H9 (cell line): ENCODE measurements at regions not wholly inside any gene's neighbourhood (a gene's known extent, or its start where the extent isn't known, plus 50 kb on each side); places are given as distances from the start of the nearest gene placed in this dataset.

ENCODE experiments used
- DNase-seq: peaks from one replicate; pipeline ENCODE4 v3.0.0-alpha.2; 2017
- H2AFZ ChIP-seq: one replicate; pipeline ENCODE4 v1.6.1; 2013; ENCODE audit warnings: mild to moderate bottlenecking, low read length, control low read depth, moderate library complexity
- H2AK5ac ChIP-seq: 2 replicates; pipeline ENCODE4 v1.6.1; 2013; ENCODE audit warnings: low read length, control low read depth, mixed read lengths; ENCODE audit not compliant: insufficient read length
- H2BK120ac ChIP-seq: one replicate; pipeline ENCODE4 v1.6.1; 2013; ENCODE audit warnings: low read depth, mild to moderate bottlenecking, low read length, control low read depth, inconsistent platforms; ENCODE audit not compliant: poor library complexity, severe bottlenecking
- H2BK12ac ChIP-seq: 2 replicates; pipeline ENCODE4 v1.6.1; 2013; ENCODE audit warnings: low read length, control low read depth, mixed read lengths, low read depth; ENCODE audit not compliant: insufficient read length
- H2BK15ac ChIP-seq: 2 replicates; pipeline ENCODE4 v1.6.1; 2013; ENCODE audit warnings: low read depth, low read length, control low read depth
- H2BK20ac ChIP-seq: one replicate; pipeline ENCODE4 v1.6.1; 2013; ENCODE audit warnings: low read depth, mild to moderate bottlenecking, low read length, control low read depth, inconsistent platforms; ENCODE audit not compliant: poor library complexity, severe bottlenecking
- H2BK5ac ChIP-seq: 2 replicates; pipeline ENCODE4 v1.6.1; 2013; ENCODE audit warnings: low read length, control low read depth, mixed read lengths; ENCODE audit not compliant: insufficient read length
- H3K14ac ChIP-seq: 2 replicates; pipeline ENCODE4 v1.6.1; 2013; ENCODE audit warnings: low read length, control low read depth; ENCODE audit not compliant: insufficient read depth
- H3K18ac ChIP-seq: 2 replicates; pipeline ENCODE4 v1.6.1; 2013; ENCODE audit warnings: low read depth, mild to moderate bottlenecking, mixed read lengths, low read length, control low read depth; ENCODE audit not compliant: insufficient read length
- H3K23ac ChIP-seq: 2 replicates; pipeline ENCODE4 v1.6.1; 2013; ENCODE audit warnings: low read length, control low read depth, mixed read lengths, low read depth; ENCODE audit not compliant: insufficient read length
- H3K23me2 ChIP-seq: 2 replicates; pipeline ENCODE4 v1.6.1; 2013; ENCODE audit warnings: low read depth, mild to moderate bottlenecking, mixed read lengths, low read length, control low read depth; ENCODE audit not compliant: insufficient read length, poor library complexity, severe bottlenecking
- H3K27ac ChIP-seq: 2 replicates; pipeline ENCODE4 v1.5.1; 2013; ENCODE audit warnings: low read length, control low read depth, mixed read lengths, low read depth; ENCODE audit not compliant: insufficient read length
- H3K27me3 ChIP-seq: 2 replicates; pipeline ENCODE4 v1.6.1; 2013; ENCODE audit warnings: low read length, control low read depth, inconsistent platforms; ENCODE audit not compliant: insufficient read depth
- H3K4ac ChIP-seq: 2 replicates; pipeline ENCODE4 v1.6.1; 2013; ENCODE audit warnings: low read depth, mild to moderate bottlenecking, control low read depth, inconsistent platforms, low read length, moderate library complexity
- H3K4me1 ChIP-seq: 2 replicates; pipeline ENCODE4 v1.6.1; 2013; ENCODE audit warnings: low read length, control low read depth, inconsistent platforms; ENCODE audit not compliant: insufficient read depth
- H3K4me2 ChIP-seq: 2 replicates; pipeline ENCODE4 v1.6.1; 2013; ENCODE audit warnings: low read length, control low read depth, mixed read lengths; ENCODE audit not compliant: insufficient read length, insufficient read depth
- H3K56ac ChIP-seq: 2 replicates; pipeline ENCODE4 v1.6.1; 2013; ENCODE audit warnings: low read depth, mild to moderate bottlenecking, mixed read lengths, low read length, control low read depth; ENCODE audit not compliant: insufficient read length
- H3K79me1 ChIP-seq: 2 replicates; pipeline ENCODE4 v1.6.1; 2013; ENCODE audit warnings: low read depth, mild to moderate bottlenecking, moderate library complexity, low read length, control low read depth, inconsistent platforms; ENCODE audit not compliant: insufficient read depth, poor library complexity, severe bottlenecking
- H3K79me2 ChIP-seq: 2 replicates; pipeline ENCODE4 v1.6.1; 2013; ENCODE audit warnings: low read length, control low read depth, inconsistent platforms; ENCODE audit not compliant: insufficient read depth
- H3K9ac ChIP-seq: 2 replicates; pipeline ENCODE4 v1.6.1; 2013; ENCODE audit warnings: low read length, control low read depth, mixed read lengths; ENCODE audit not compliant: insufficient read length; ENCODE audit errors: extremely low read depth
- H3K9me3 ChIP-seq: one replicate; pipeline ENCODE4 v1.6.1; 2013; ENCODE audit warnings: low read depth, low read length, inconsistent platforms; ENCODE audit not compliant: control insufficient read depth
- H3T11ph ChIP-seq: one replicate; pipeline ENCODE4 v1.6.1; 2013; ENCODE audit warnings: mild to moderate bottlenecking, low read length, control low read depth, inconsistent platforms
- H4K20me1 ChIP-seq: one replicate; pipeline ENCODE4 v1.6.1; 2013; ENCODE audit not compliant: control insufficient read depth, insufficient read length, insufficient read depth
- H4K5ac ChIP-seq: 2 replicates; pipeline ENCODE4 v1.6.1; 2013; ENCODE audit warnings: low read depth, mild to moderate bottlenecking, mixed read lengths, low read length, control low read depth; ENCODE audit not compliant: insufficient read length
- H4K8ac ChIP-seq: replicated peaks from 2 replicates; pipeline ENCODE4 v1.6.1; 2013; ENCODE audit warnings: low read length, control low read depth, mixed read lengths, low read depth; ENCODE audit not compliant: insufficient read length
- H4K91ac ChIP-seq: 2 replicates; pipeline ENCODE4 v1.6.1; 2013; ENCODE audit warnings: low read depth, mild to moderate bottlenecking, moderate library complexity, mixed read lengths, low read length, control low read depth; ENCODE audit not compliant: insufficient read length
- H3K27ac Mint-ChIP-seq, 3 experiments: 2 replicates in 2 of 3; 3 replicates in 1 of 3; pipeline ENCODE4 v1.8.0; 2020 to 2021; ENCODE audit warnings: mixed read lengths in 3 of 3, mild to moderate bottlenecking in 1 of 3, moderate library complexity in 1 of 3
- H3K27me3 Mint-ChIP-seq: 2 replicates; pipeline ENCODE4 v1.8.0; 2021; ENCODE audit warnings: low read depth, mild to moderate bottlenecking, moderate library complexity, mixed read lengths
- H3K36me3 Mint-ChIP-seq, 3 experiments: 2 replicates in 2 of 3; 3 replicates in 1 of 3; pipeline ENCODE4 v1.8.0; 2020 to 2021; ENCODE audit warnings: low read depth in 3 of 3, mixed read lengths in 3 of 3; ENCODE audit not compliant: insufficient read depth in 1 of 3
- H3K4me1 Mint-ChIP-seq, 2 experiments: 2 replicates each; pipeline ENCODE4 v1.8.0; 2020; ENCODE audit warnings: mixed read lengths in 2 of 2
- H3K4me3 Mint-ChIP-seq, 2 experiments: 2 replicates in 1 of 2; 3 replicates in 1 of 2; pipeline ENCODE4 v1.8.0; 2020 to 2021; ENCODE audit warnings: mild to moderate bottlenecking in 2 of 2, mixed read lengths in 2 of 2, moderate library complexity in 1 of 2
- H3K9me3 Mint-ChIP-seq, 2 experiments: 2 replicates in 1 of 2; 3 replicates in 1 of 2; pipeline ENCODE4 v1.8.0; 2020; ENCODE audit warnings: mild to moderate bottlenecking in 2 of 2, mixed read lengths in 2 of 2, moderate library complexity in 1 of 2
- CTCF ChIP-seq: fragments of 200-600 bp; sonication (generic); conservative IDR thresholded peaks from 3 replicates; pipeline ENCODE4 v1.8.0; 2021; ENCODE audit warnings: antibody characterized with exemption, mild to moderate bottlenecking
- WGBS: extraction: QIAGEN DNeasy Blood & Tissue Kit; methylation state at CpG from one replicate; pipeline ENCODE4 v1.1.7; 2013; ENCODE audit warnings: missing lambda C conversion rate, low lambda C conversion rate, mixed read lengths; ENCODE audit not compliant: insufficient read length; ENCODE audit errors: extremely low coverage; 5-methylcytosine and 5-hydroxymethylcytosine counted together

- Histone ChIP-seq H3K56ac (no peak overlapping the region), H3K79me2 (no peaks in the 10 kb centered on the region), H3K18ac (no peak overlapping the region), H3T11ph (no peak overlapping the region), H2BK5ac (no peak overlapping the region), H3K23ac (no peak overlapping the region), H2AK5ac (no peak overlapping the region), H2BK15ac (no peak overlapping the region), H2BK12ac (no peak overlapping the region), H4K20me1 (peaks cover 2% of the 10 kb centered on the region), H3K4me2 (no peak overlapping the region), H4K8ac (no peak overlapping the region), H2BK120ac (no peak overlapping the region), H3K4ac (no peak overlapping the region), H3K4me1 (no peaks in the 10 kb centered on the region), H3K27ac (no peak overlapping the region), H3K14ac (no peak overlapping the region), H3K23me2 (no peaks in the 10 kb centered on the region), H2BK20ac (no peak overlapping the region), H4K5ac (no peak overlapping the region), H4K91ac (no peak overlapping the region), H2AFZ (no peak overlapping the region), H3K9me3 (no peaks in the 10 kb centered on the region), H3K79me1 (no peaks in the 10 kb centered on the region), H3K27me3 (no peaks in the 10 kb centered on the region), H3K9ac (no peak overlapping the region)
- Mint-ChIP-seq H3K4me3 (no peak overlapping the region), H3K4me1 (peaks cover 0 to 3% of the 10 kb centered on the region in 2 experiments; a peak in 2 of 4 replicates), H3K36me3 (no peaks in the 10 kb centered on the region), H3K9me3 (no peaks in the 10 kb centered on the region), H3K27me3 (peaks cover 21% of the 10 kb centered on the region), H3K27ac (no peak overlapping the region)
- DNase-seq, result no peak
- WGBS, result no CpG with 5 or more reads among the region's 3 CpGs
- no peak for TF ChIP-seq CTCF
Observed at GRCh38 chr16:26801628-26802027, 265.1 kb upstream of the C16orf82 start.
